ENCODE measurements at regions not wholly inside any gene's neighbourhood (a gene's known extent, or its start where the extent isn't known, plus 50 kb on each side); places are given as distances from the start of the nearest gene placed in this dataset.

DNA sequence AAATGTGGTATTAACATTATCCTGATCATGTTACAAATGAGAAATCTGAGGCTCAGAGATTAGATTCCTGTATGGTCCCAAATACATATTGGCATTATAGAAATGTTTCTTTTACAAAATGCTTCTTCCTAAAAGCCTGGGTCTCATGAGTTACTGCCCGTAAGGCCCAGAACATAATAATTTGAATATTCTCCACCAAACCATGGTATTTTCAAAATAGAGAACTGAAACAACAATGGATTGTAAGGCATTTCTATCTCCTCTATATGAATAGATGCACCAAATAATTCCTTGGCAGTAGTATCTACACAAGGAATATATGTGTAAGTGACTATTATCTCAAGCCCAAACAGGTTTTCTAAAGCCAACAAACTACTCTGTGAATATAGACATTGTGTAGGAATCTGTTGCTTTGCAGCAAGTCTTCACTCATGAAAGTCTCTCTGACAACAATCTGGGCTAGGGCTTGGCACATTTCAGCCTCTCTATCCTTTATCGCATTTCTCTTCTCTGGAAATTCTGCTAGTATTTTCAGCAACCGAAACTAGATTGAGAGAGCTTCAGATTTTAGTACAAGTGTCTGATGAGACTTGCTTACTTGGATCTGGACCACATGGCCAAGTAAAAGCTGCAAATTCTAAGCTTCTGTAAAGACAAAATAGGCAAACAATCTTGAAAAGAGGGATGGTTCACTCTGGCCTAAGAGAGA, 112.8 kb upstream of the ARHGAP20 start:
- TF ChIP-seq, protein P1, sequence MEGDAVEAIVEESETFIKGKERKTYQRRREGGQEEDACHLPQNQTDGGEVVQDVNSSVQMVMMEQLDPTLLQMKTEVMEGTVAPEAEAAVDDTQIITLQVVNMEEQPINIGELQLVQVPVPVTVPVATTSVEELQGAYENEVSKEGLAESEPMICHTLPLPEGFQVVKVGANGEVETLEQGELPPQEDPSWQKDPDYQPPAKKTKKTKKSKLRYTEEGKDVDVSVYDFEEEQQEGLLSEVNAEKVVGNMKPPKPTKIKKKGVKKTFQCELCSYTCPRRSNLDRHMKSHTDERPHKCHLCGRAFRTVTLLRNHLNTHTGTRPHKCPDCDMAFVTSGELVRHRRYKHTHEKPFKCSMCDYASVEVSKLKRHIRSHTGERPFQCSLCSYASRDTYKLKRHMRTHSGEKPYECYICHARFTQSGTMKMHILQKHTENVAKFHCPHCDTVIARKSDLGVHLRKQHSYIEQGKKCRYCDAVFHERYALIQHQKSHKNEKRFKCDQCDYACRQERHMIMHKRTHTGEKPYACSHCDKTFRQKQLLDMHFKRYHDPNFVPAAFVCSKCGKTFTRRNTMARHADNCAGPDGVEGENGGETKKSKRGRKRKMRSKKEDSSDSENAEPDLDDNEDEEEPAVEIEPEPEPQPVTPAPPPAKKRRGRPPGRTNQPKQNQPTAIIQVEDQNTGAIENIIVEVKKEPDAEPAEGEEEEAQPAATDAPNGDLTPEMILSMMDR (IDR thresholded peaks at IDR 0.05; ENCODE audit: low read length): no peak
- TF ChIP-seq EZH2phosphoT487 (IDR thresholded peaks at IDR 0.05; ENCODE audit: low read length): no peak

Data from MM.1S (cell line).